Spleen (tissue), 11 donors: ENCODE measurements at regions not wholly inside any gene's neighbourhood (a gene's known extent, or its start where the extent isn't known, plus 50 kb on each side); places are given as distances from the start of the nearest gene placed in this dataset.

Source experiments
- DNase-seq: peaks from one replicate; pipeline ENCODE4 v3.0.0-alpha.2; 2020
- H3K27ac ChIP-seq, 8 donors: fragments of 200-600 bp; sonication (generic) in 7 of 8; 1 replicate in 4 of 8; 2 replicates in 4 of 8; pipeline versions ENCODE4 v1.5.0 to v1.8.0; 2016 to 2021; ENCODE audit warnings: inconsistent platforms in 4 of 8, mild to moderate bottlenecking in 4 of 8, moderate library complexity in 1 of 8
- H3K27me3 ChIP-seq, 7 donors: fragments of 200-600 bp; sonication (generic) in 6 of 7; replicated peaks in 1 of 7; 1 replicate in 4 of 7; 2 replicates in 3 of 7; pipeline versions ENCODE4 v1.5.0 to v1.8.0; 2016 to 2021; ENCODE audit warnings: inconsistent platforms in 3 of 7, mild to moderate bottlenecking in 1 of 7
- H3K36me3 ChIP-seq, 6 donors: fragments of 200-600 bp; sonication (generic) in 5 of 6; 1 replicate in 4 of 6; 2 replicates in 2 of 6; pipeline versions ENCODE4 v1.5.0 to v1.8.0; 2016 to 2021; ENCODE audit warnings: inconsistent platforms in 2 of 6
- H3K4me1 ChIP-seq, 6 donors: fragments of 200-600 bp; sonication (generic) in 5 of 6; 1 replicate in 3 of 6; 2 replicates in 3 of 6; pipeline versions ENCODE4 v1.5.0 to v1.8.0; 2016 to 2021; ENCODE audit warnings: inconsistent platforms in 3 of 6
- H3K4me3 ChIP-seq, 8 donors: fragments of 200-600 bp; sonication (generic) in 7 of 8; 1 replicate in 4 of 8; 2 replicates in 4 of 8; pipeline versions ENCODE4 v1.5.0 to v1.8.0; 2016 to 2021; ENCODE audit warnings: inconsistent platforms in 4 of 8, mild to moderate bottlenecking in 4 of 8, moderate library complexity in 2 of 8
- H3K9me3 ChIP-seq, 8 donors: fragments of 200-600 bp; sonication (generic) in 7 of 8; 1 replicate in 4 of 8; 2 replicates in 4 of 8; pipeline versions ENCODE4 v1.5.0 to v1.8.0; 2016 to 2021; ENCODE audit warnings: inconsistent platforms in 4 of 8
- POLR2A ChIP-seq, 3 donors: fragments of 450-650 bp; IDR thresholded peaks; one replicate each; pipeline ENCODE4 v1.5.1; 2017; ENCODE audit warnings: antibody characterized with exemption in 3 of 3, mild to moderate bottlenecking in 1 of 3
- POLR2AphosphoS5 ChIP-seq, 3 donors: sonication (generic); formaldehyde crosslinking; IDR thresholded peaks; one replicate each; pipeline ENCODE4 v1.5.1; 2017; ENCODE audit warnings: antibody characterized with exemption in 3 of 3
- whole genome bisulfite sequencing, 5 donors: extraction: QIAGEN DNeasy Blood & Tissue Kit in 3 of 5; methylation state at CpG; one replicate each; pipeline versions ENCODE4 v1.1.5 to v1.1.7; 2013 to 2018; 5-methylcytosine and 5-hydroxymethylcytosine counted together
- intact Hi-C: fragments of 100-400 bp; cut with DNase I; formaldehyde crosslinking; loops from one replicate; pipeline ENCODE4 v1.15.0; 2023; ENCODE audit warnings: low total_unique reads
- TF ChIP-seq, protein P1 (sequence below), 11 experiments: fragments of 200-600 bp in 7 of 11; fragments of 450-650 bp in 4 of 11; sonication (generic) in 4 of 11; IDR thresholded peaks in 8 of 11; conservative IDR thresholded peaks in 3 of 11; 1 replicate in 7 of 11; 2 replicates in 4 of 11; pipeline versions ENCODE4 v1.4.0 to v1.8.0; 2016 to 2021; ENCODE audit warnings: antibody characterized with exemption in 11 of 11, inconsistent platforms in 4 of 11, mild to moderate bottlenecking in 1 of 11
- donor health status: healthy with polysubstance abuse.
- donor health status: DM: no; HTN: no; CAD: no; lungs with moderate emphysema.
- donor health status: DM: no; HTN: no; CAD: no.
- donor health status: Bipolar disorder and iron deficiency.
- donor health status: healthy.
- donor health status: DM: no; HTN: no; CAD: no.
- donor health status: DM: yes; HTN: yes; CAD: no.

DNA sequence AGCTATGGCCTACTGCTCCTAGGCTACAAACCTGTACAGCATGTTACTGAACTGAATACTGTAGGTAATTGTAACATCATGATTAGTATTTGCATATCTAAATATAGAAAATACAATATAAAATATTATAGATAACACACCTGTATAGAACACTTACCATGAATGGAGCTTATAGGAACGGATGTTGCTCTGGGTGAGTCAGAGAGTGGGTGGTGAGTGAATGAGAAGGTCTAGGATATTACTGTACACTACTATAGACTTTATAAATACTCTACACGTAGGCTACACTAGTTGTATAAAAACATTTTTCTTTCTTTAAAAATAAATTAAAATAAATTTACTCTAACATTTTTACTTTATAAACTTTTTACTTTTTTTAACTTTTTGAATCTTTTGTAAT is 224.0 kb upstream of the CBLB start:
- TF ChIP-seq POLR2AphosphoS5 (IDR thresholded peaks at IDR 0.05): no peak
- Histone ChIP-seq H3K9me3 (no peaks in the 10 kb centered on the region), H3K27ac (no peak overlapping the region), H3K4me3 (no peak overlapping the region), H3K36me3 (no peaks in the 10 kb centered on the region), H3K27me3 (no peaks in the 10 kb centered on the region), H3K4me1 (no peaks in the 10 kb centered on the region)
- DNase-seq: no peak
- WGBS, 5 donors: 82 to 94% (median 87%) methylated on average over 2 of the region's 2 CpGs
- intact Hi-C loops: no loop called here

DNA sequence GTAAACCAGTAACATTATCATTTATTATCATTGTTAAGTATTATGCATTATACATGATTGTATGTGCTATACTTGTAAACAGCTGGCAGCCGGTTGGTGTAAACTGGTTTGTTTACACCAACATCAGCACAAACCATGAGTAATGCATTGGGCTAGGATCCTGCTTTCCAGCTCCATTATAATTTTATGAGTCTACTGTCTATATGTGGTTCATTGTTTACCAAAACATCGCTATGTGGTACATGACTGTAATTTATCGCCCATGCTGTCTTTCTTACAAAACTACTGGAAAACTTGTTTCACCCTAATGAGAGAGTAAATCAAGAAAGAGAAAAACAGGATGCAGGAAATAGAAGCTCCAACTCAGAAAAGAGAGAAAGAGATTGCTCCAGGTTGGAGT is 224.8 kb upstream of the CBLB start:
- no peaks in the 10 kb centered on the region for H3K27me3 ChIP-seq
- TF ChIP-seq, protein P1, sequence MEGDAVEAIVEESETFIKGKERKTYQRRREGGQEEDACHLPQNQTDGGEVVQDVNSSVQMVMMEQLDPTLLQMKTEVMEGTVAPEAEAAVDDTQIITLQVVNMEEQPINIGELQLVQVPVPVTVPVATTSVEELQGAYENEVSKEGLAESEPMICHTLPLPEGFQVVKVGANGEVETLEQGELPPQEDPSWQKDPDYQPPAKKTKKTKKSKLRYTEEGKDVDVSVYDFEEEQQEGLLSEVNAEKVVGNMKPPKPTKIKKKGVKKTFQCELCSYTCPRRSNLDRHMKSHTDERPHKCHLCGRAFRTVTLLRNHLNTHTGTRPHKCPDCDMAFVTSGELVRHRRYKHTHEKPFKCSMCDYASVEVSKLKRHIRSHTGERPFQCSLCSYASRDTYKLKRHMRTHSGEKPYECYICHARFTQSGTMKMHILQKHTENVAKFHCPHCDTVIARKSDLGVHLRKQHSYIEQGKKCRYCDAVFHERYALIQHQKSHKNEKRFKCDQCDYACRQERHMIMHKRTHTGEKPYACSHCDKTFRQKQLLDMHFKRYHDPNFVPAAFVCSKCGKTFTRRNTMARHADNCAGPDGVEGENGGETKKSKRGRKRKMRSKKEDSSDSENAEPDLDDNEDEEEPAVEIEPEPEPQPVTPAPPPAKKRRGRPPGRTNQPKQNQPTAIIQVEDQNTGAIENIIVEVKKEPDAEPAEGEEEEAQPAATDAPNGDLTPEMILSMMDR (IDR thresholded peaks at IDR 0.05 in 8 of 11, conservative IDR thresholded peaks at IDR 0.05 in 3 of 11): no peak
- no peak for TF ChIP-seq POLR2AphosphoS5 (IDR thresholded peaks at IDR 0.05)
- no peak for TF ChIP-seq POLR2A (IDR thresholded peaks at IDR 0.05)
- no peaks in the 10 kb centered on the region for H3K36me3 ChIP-seq
- H3K4me3 ChIP-seq: no peak overlapping the region
- WGBS, 5 donors: 94 to 99% (median 99%) methylated on average over 3 of the region's 3 CpGs
- no peak for DNase-seq
- intact Hi-C loops: no loop called here
- H3K27ac ChIP-seq: no peak overlapping the region
- no peaks in the 10 kb centered on the region for H3K9me3 ChIP-seq
- H3K4me1 ChIP-seq: no peaks in the 10 kb centered on the region

DNA sequence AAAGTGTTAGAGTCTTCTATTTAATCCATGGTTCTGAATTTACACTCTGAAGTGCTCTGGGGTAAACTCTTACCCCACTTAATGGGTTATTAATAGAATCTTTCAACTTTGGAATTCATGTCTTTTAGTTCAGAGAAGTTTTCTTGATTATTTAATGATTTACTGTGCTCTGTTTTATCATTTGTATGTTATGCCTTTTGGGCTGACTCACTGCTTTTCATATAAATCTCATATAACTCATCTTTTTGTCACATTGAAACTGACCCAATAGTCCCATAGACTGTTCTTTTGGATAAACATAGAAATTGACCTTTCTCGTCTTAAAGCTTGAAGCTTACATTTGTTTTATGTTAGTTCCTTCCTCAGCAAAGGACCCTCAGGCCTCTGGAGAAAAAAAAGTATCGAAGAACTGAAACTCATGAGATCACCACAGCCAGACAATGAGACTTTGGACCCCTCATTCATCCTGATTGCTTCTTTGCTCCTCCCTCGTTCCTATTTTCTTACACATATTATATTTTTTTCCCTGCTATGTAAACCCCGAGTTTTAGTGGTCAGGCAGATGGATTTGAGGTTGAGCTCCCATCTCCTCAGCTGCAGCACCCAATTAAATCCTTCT is 229.1 kb upstream of the CBLB start:
- no peak for TF ChIP-seq POLR2A (IDR thresholded peaks at IDR 0.05)
- intact Hi-C loops: no loop called here
- H3K4me1 ChIP-seq: no peaks in the 10 kb centered on the region
- no peak overlapping the region for H3K27ac ChIP-seq
- no peak overlapping the region for H3K4me3 ChIP-seq
- no peaks in the 10 kb centered on the region for H3K27me3 ChIP-seq
- H3K9me3 ChIP-seq: peaks cover 0 to 31% (median 13%) of the 10 kb centered on the region in 8 donors
- H3K36me3 ChIP-seq: no peaks in the 10 kb centered on the region
- WGBS, 5 donors: 55 to 90% (median 80%) methylated on average over 4 of the region's 4 CpGs
- no peak for DNase-seq

DNA sequence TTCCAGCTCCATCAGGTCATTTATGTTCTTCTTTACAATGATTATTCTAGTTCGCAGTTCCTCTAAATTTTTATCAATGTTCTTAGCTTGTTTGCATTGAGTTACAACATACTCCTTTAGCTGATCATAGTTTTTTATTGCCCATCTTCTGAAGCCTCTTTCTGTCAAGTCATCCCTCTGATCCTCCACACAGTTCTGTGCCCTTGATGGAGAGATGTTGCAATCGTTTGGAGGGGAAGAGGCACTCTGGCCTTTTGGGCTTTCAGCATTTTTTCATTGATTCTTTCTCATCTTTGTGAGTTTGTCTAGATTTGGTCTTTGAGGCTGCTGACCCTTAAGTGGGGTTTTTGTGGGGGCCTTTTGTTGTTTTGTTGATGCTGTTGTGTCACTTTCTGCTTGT is 234.6 kb upstream of the CBLB start:
- Histone ChIP-seq H3K36me3 (no peaks in the 10 kb centered on the region), H3K4me3 (no peak overlapping the region), H3K4me1 (no peaks in the 10 kb centered on the region), H3K9me3 (peaks cover 0 to 33% (median 16%) of the 10 kb centered on the region in 8 donors), H3K27ac (no peak overlapping the region), H3K27me3 (no peaks in the 10 kb centered on the region)
- WGBS, 5 donors: 50 to 80% (median 70%) methylated on average over 2 of the region's 2 CpGs
- TF ChIP-seq POLR2A (IDR thresholded peaks at IDR 0.05) (no peak), POLR2AphosphoS5 (IDR thresholded peaks at IDR 0.05) (no peak)
- TF ChIP-seq, protein P1 (IDR thresholded peaks at IDR 0.05 in 8 of 11, conservative IDR thresholded peaks at IDR 0.05 in 3 of 11): no peak
- no peak for DNase-seq
- intact Hi-C loops: no loop called here

DNA sequence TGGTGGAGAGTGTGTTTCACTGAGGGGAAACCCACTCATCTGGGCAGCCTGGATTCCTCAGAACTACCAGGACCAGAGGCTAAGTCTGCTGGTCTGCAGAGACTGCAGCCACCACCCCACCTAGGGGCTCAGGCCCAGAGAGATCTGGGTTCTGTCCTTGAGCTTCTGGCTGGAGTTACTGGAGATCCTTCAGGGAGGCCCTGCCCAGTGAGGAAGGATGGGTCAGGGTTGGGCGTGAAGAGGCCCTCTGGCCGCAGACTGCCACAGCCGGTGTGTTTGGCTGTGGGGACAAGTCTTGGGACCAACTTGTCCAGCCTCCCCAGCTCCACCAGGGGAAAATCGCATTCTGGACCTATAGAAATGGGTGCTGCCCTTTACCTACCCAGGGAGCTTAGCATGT is 235.3 kb upstream of the CBLB start:
- peaks cover 0 to 29% (median 16%) of the 10 kb centered on the region in 8 donors for H3K9me3 ChIP-seq
- no peaks in the 10 kb centered on the region for H3K4me1 ChIP-seq
- WGBS, 5 donors: 70 to 100% (median 93%) methylated on average over 3 to 4 of the region's 4 CpGs
- no peak for TF ChIP-seq POLR2AphosphoS5 (IDR thresholded peaks at IDR 0.05)
- TF ChIP-seq POLR2A (IDR thresholded peaks at IDR 0.05): no peak
- TF ChIP-seq, protein P1 (IDR thresholded peaks at IDR 0.05 in 8 of 11, conservative IDR thresholded peaks at IDR 0.05 in 3 of 11): no peak
- DNase-seq: no peak
- H3K4me3 ChIP-seq: no peak overlapping the region
- no peaks in the 10 kb centered on the region for H3K27me3 ChIP-seq
- H3K27ac ChIP-seq: no peak overlapping the region
- intact Hi-C loops: no loop called here
- no peaks in the 10 kb centered on the region for H3K36me3 ChIP-seq
